GM23338 (cell line): ENCODE measurements at regions not wholly inside any gene's neighbourhood (a gene's known extent, or its start where the extent isn't known, plus 50 kb on each side); places are given as distances from the start of the nearest gene placed in this dataset.

Experiments
- CREB1 ChIP-seq: fragments of 250-450 bp; sonication (Bioruptor Pico); IDR thresholded peaks from 2 replicates; pipeline ENCODE4 v1.5.0; 2020; ENCODE audit warnings: low read depth, mild to moderate bottlenecking, moderate library complexity
- CTCF ChIP-seq, 2 experiments: fragments of 200-600 bp in 1 of 2; sonication (generic) in 1 of 2; conservative IDR thresholded peaks; 2 replicates each; pipeline versions ENCODE4 v1.5.1 to v1.6.1; 2016 to 2017; ENCODE audit warnings: antibody characterized with exemption in 2 of 2, low read depth in 2 of 2, mild to moderate bottlenecking in 2 of 2, moderate library complexity in 1 of 2
- EZH2 ChIP-seq: fragments of 200-600 bp; sonication (generic); IDR thresholded peaks from one replicate; pipeline ENCODE4 v1.8.0; 2017; ENCODE audit warnings: antibody characterized with exemption, mild to moderate bottlenecking, low read depth; ENCODE audit not compliant: unreplicated experiment
- EZH2phosphoT487 ChIP-seq: fragments of 200-600 bp; sonication (generic); IDR thresholded peaks from one replicate; pipeline ENCODE4 v1.8.1; 2018; ENCODE audit warnings: antibody characterized with exemption; ENCODE audit not compliant: unreplicated experiment
- POLR2AphosphoS5 ChIP-seq: IDR thresholded peaks from 2 replicates; pipeline ENCODE4 v1.6.1; 2016; ENCODE audit warnings: antibody characterized with exemption, low read depth

GRCh38 chr3:126270145-126270811 lies 86.9 kb downstream of the KLF15 start:
- TF ChIP-seq POLR2AphosphoS5, result no peak
- TF ChIP-seq CTCF (conservative IDR thresholded peaks at IDR 0.05; ENCODE audit: low read depth in 2 of 2), result no peak
- no peak for TF ChIP-seq EZH2
- no peak for TF ChIP-seq CREB1
- TF ChIP-seq EZH2phosphoT487, result no peak
